GM12878 (cell line): ENCODE measurements at regions not wholly inside any gene's neighbourhood (a gene's known extent, or its start where the extent isn't known, plus 50 kb on each side); places are given as distances from the start of the nearest gene placed in this dataset.

Experiments
- ATAC-seq: fragments of 200-7000 bp; cut with Tn5 transposase; 3 replicates; pipeline ENCODE4 v1.9.1; 2020; ENCODE audit warnings: mild to moderate bottlenecking, moderate library complexity
- BruUV-seq: library from RNA; stranded (reverse); fragments of 400-500 nt; replicated peaks from 2 replicates; lab custom pipeline; 2021; lab: Mats Ljungman, UMichigan
- CTCF ChIA-PET: fragments of 300-600 bp; sonication (Branson Sonifier 250); formaldehyde crosslinking; extraction: SDS; loops from one replicate; lab custom pipeline; 2021; ENCODE audit warnings: inconsistent platforms; lab: Yijun Ruan, JAX
- POLR2A ChIA-PET: fragments of 350-600 bp; formaldehyde crosslinking; extraction: SDS; loops from one replicate; lab custom pipeline; 2021; ENCODE audit warnings: inconsistent platforms; lab: Charles Lee
- RAD21 ChIA-PET: fragments of 300-600 bp; sonication (Branson Sonifier 250); formaldehyde crosslinking; loops from one replicate; lab custom pipeline; 2023; ENCODE audit warnings: antibody characterized with exemption; ENCODE audit not compliant: unreplicated experiment; lab: Charles Lee
- SMC1A ChIA-PET: fragments of 300-600 bp; sonication (Branson Sonifier 250); formaldehyde crosslinking; loops from one replicate; lab custom pipeline; 2023; ENCODE audit not compliant: unreplicated experiment, uncharacterized antibody; lab: Charles Lee
- DNase-seq: peaks from one replicate; pipeline ENCODE4 v3.0.0-alpha.2; 2011; ENCODE audit warnings: low read depth, low spot score
- FAIRE-seq: peaks from 3 replicates; lab custom pipeline; 2011; peaks lifted over from hg19 to GRCh38; lab: Jason Lieb, UNC
- H2AFZ ChIP-seq: 2 replicates; pipeline ENCODE4 v1.6.0; 2011; ENCODE audit warnings: low read depth, low read length, control low read depth; ENCODE audit not compliant: control insufficient read depth
- H3K27ac ChIP-seq: 2 replicates; pipeline ENCODE4 v1.5.1; 2011; ENCODE audit warnings: control low read depth; ENCODE audit not compliant: control insufficient read depth, insufficient read depth
- H3K27me3 ChIP-seq, 2 experiments: replicated peaks in 1 of 2; 2 replicates each; pipeline versions ENCODE4 v1.6.0 to v1.6.1; 2011; ENCODE audit warnings: low read length in 1 of 2; ENCODE audit not compliant: control insufficient read depth in 2 of 2, insufficient read depth in 2 of 2
- H3K36me3 ChIP-seq, 2 experiments: 2 replicates each; pipeline ENCODE4 v1.5.1; 2011; ENCODE audit warnings: low read length in 1 of 2; ENCODE audit not compliant: control insufficient read depth in 2 of 2, insufficient read depth in 2 of 2
- H3K4me1 ChIP-seq: 2 replicates; pipeline ENCODE4 v1.6.1; 2011; ENCODE audit warnings: mild to moderate bottlenecking, low read length, moderate library complexity, mixed read lengths; ENCODE audit not compliant: control insufficient read depth, insufficient read depth
- H3K4me2 ChIP-seq: 2 replicates; pipeline ENCODE4 v1.6.0; 2011; ENCODE audit warnings: control low read depth; ENCODE audit not compliant: control insufficient read depth, insufficient read depth
- H3K4me3 ChIP-seq: fragments of 200-600 bp; sonication (generic); 2 replicates; pipeline ENCODE4 v1.5.1; 2016
- H3K79me2 ChIP-seq: 2 replicates; pipeline ENCODE4 v1.6.0; 2011; ENCODE audit warnings: low read length; ENCODE audit not compliant: control insufficient read depth, insufficient read depth
- H3K9ac ChIP-seq: 2 replicates; pipeline ENCODE4 v1.8.0; 2011; ENCODE audit warnings: low read length, control low read depth, mixed read lengths; ENCODE audit not compliant: control insufficient read depth, insufficient read depth
- H3K9me3 ChIP-seq: replicated peaks from 3 replicates; pipeline ENCODE4 v1.5.1; 2011; ENCODE audit warnings: mild to moderate bottlenecking, low read length; ENCODE audit not compliant: control insufficient read depth, insufficient read depth
- H4K20me1 ChIP-seq: 2 replicates; pipeline ENCODE4 v1.6.0; 2011; ENCODE audit not compliant: control insufficient read depth, insufficient read depth
- BACH1 ChIP-seq: fragments of 450-650 bp; IDR thresholded peaks from 2 replicates; pipeline ENCODE4 v1.6.1; 2017; ENCODE audit warnings: mild to moderate bottlenecking, borderline replicate concordance
- CBX5 ChIP-seq: sonication (generic); IDR thresholded peaks from 2 replicates; pipeline ENCODE4 v1.6.1; 2016; ENCODE audit warnings: low read depth, moderate library complexity, mild to moderate bottlenecking, inconsistent platforms
- CREM ChIP-seq: IDR thresholded peaks from 2 replicates; pipeline ENCODE4 v1.6.1; 2014; ENCODE audit warnings: antibody characterized with exemption, low read depth
- EED ChIP-seq: sonication (generic); IDR thresholded peaks from 2 replicates; pipeline ENCODE4 v1.6.1; 2016; ENCODE audit warnings: antibody characterized with exemption, low read depth
- GABPA ChIP-seq: IDR thresholded peaks from 2 replicates; pipeline ENCODE4 v1.6.1; 2014; ENCODE audit warnings: antibody characterized with exemption, low read depth, mild to moderate bottlenecking, inconsistent platforms
- HCFC1 ChIP-seq: fragments of 150-350 bp; IDR thresholded peaks from 2 replicates; pipeline ENCODE4 v1.6.1; 2014; ENCODE audit warnings: low read length
- LARP7 ChIP-seq: fragments of 450-650 bp; IDR thresholded peaks from 2 replicates; pipeline ENCODE4 v1.6.1; 2017; ENCODE audit warnings: mild to moderate bottlenecking
- NRF1 ChIP-seq: conservative IDR thresholded peaks from 2 replicates; pipeline ENCODE4 v1.6.1; 2011; ENCODE audit warnings: mild to moderate bottlenecking, low read depth, low read length, improper control_type of control experiment
- RAD21 ChIP-seq: IDR thresholded peaks from 2 replicates; pipeline ENCODE4 v1.6.1; 2011; ENCODE audit warnings: mild to moderate bottlenecking, low read depth, low read length, moderate library complexity; ENCODE audit not compliant: insufficient read depth
- SREBF1 ChIP-seq: IDR thresholded peaks from 2 replicates; pipeline ENCODE4 v1.6.1; 2012; ENCODE audit warnings: mild to moderate bottlenecking, low read length
- TCF7 ChIP-seq: IDR thresholded peaks from 2 replicates; pipeline ENCODE4 v1.6.1; 2014; ENCODE audit warnings: antibody characterized with exemption, borderline replicate concordance
- ZNF207 ChIP-seq: fragments of 450-650 bp; IDR thresholded peaks from 2 replicates; pipeline ENCODE4 v1.6.1; 2014; ENCODE audit warnings: antibody characterized with exemption, mild to moderate bottlenecking, borderline replicate concordance
- WGBS: methylation state at CpG from one replicate; pipeline ENCODE4 v1.1.6; 2016; ENCODE audit warnings: low lambda C conversion rate; ENCODE audit not compliant: insufficient replicate concordance, insufficient coverage; ENCODE audit errors: missing lambda C conversion rate; 5-methylcytosine and 5-hydroxymethylcytosine counted together
- in situ Hi-C: fragments of 300-500 bp; cut with MboI; formaldehyde crosslinking; loops from 9 replicates; pipeline ENCODE4 v1.14.3; 2018; ENCODE audit warnings: mixed read lengths
- intact Hi-C: fragments of 100-400 bp; cut with micrococcal nuclease; formaldehyde crosslinking; loops from one replicate; pipeline ENCODE4 v1.14.2; 2022; ENCODE audit not compliant: unreplicated experiment
- TF ChIP-seq, protein P1 (sequence below), 3 experiments: IDR thresholded peaks in 2 of 3; conservative IDR thresholded peaks in 1 of 3; 2 replicates each; pipeline ENCODE4 v1.5.1; 2011; ENCODE audit warnings: low read depth in 3 of 3, low read length in 3 of 3, mild to moderate bottlenecking in 3 of 3, control low read depth in 2 of 3, moderate library complexity in 2 of 3, inconsistent platforms in 1 of 3, mixed read lengths in 1 of 3; ENCODE audit not compliant: control insufficient read depth in 2 of 3, insufficient read depth in 1 of 3; ENCODE audit errors: extremely low read depth in 1 of 3
- TF ChIP-seq, protein P2 (sequence below): IDR thresholded peaks from 2 replicates; pipeline ENCODE4 v1.6.1; 2011; ENCODE audit warnings: mild to moderate bottlenecking, low read depth, low read length, moderate library complexity; ENCODE audit not compliant: insufficient replicate concordance
- TF ChIP-seq, protein P3 (sequence below): fragments of 450-650 bp; IDR thresholded peaks from 2 replicates; pipeline ENCODE4 v1.6.1; 2018; ENCODE audit warnings: mild to moderate bottlenecking, low read depth, moderate library complexity; ENCODE audit not compliant: partially characterized antibody

DNA sequence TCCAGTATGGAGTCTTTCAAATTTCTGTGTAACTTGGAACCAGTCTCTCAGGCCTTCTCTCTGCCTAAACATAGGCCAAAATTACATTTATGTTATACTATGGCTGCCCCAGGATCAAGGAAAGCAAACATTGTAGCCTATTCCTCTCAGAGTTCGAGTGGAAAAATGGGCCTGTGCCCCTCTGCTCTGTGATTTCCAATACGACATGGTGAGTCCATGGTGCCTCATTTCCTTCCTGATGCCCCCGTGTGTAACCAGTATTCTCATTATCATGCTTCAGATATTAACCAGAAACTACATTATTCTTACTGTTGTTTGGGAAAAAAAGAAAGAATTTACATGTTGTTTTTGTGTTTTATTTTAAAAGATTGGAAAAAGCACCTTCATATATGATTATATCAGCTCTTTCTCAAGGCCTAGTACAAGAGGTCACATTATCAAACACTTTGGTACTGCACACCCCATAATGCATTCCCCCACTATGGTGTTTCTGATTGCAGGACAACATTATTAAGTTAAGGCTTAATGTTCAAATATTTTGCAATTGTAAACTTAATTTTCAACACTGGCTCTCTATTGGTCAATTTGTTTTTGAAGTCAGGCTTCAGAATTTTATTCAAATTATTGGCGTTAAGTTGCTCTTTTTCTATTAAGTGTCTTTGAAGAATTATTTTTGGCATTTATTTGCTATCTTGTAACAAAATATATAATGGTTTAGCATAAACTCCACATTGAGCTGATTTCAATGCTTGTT is 151.8 kb upstream of the SLC27A6 start:
- Histone ChIP-seq H3K9me3 (no peaks in the 10 kb centered on the region), H3K36me3 (no peaks in the 10 kb centered on the region), H3K79me2 (no peaks in the 10 kb centered on the region), H3K27ac (no peak overlapping the region), H3K9ac (no peak overlapping the region), H4K20me1 (no peaks in the 10 kb centered on the region), H3K4me3 (no peak overlapping the region), H3K27me3 (no peaks in the 10 kb centered on the region), H3K4me2 (no peak overlapping the region), H2AFZ (no peak overlapping the region), H3K4me1 (no peaks in the 10 kb centered on the region)
- intact Hi-C loops = no loop called here
- POLR2A ChIA-PET = no interaction called here
- no TSS peak for BruUV-seq
- WGBS = 27% methylated on average over 4 of the region's 4 CpGs
- no peak for DNase-seq
- ATAC-seq = no peak
- CTCF ChIA-PET = no interaction called here
- SMC1A ChIA-PET = interaction anchor here (0.7 kb wide), 1 partner anchor 140 kb away, joined by 3 read pairs; no protein-coding TSS in a partner anchor
- RAD21 ChIA-PET = no interaction called here
- no peak for FAIRE-seq
- in situ Hi-C loops = no loop called here
- TF ChIP-seq, protein P1, sequence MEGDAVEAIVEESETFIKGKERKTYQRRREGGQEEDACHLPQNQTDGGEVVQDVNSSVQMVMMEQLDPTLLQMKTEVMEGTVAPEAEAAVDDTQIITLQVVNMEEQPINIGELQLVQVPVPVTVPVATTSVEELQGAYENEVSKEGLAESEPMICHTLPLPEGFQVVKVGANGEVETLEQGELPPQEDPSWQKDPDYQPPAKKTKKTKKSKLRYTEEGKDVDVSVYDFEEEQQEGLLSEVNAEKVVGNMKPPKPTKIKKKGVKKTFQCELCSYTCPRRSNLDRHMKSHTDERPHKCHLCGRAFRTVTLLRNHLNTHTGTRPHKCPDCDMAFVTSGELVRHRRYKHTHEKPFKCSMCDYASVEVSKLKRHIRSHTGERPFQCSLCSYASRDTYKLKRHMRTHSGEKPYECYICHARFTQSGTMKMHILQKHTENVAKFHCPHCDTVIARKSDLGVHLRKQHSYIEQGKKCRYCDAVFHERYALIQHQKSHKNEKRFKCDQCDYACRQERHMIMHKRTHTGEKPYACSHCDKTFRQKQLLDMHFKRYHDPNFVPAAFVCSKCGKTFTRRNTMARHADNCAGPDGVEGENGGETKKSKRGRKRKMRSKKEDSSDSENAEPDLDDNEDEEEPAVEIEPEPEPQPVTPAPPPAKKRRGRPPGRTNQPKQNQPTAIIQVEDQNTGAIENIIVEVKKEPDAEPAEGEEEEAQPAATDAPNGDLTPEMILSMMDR (IDR thresholded peaks at IDR 0.05 in 2 of 3, conservative IDR thresholded peaks at IDR 0.05 in 1 of 3; ENCODE audit: control insufficient read depth in 2 of 3, extremely low read depth in 1 of 3, insufficient read depth in 1 of 3, low read depth in 3 of 3, low read length in 3 of 3) = no peak
- TF ChIP-seq HCFC1 = no peak
- TF ChIP-seq CREM = no peak
- no peak for TF ChIP-seq LARP7
- TF ChIP-seq GABPA = no peak
- TF ChIP-seq CBX5 = no peak
- no peak for TF ChIP-seq ZNF207
- TF ChIP-seq, protein P2, sequence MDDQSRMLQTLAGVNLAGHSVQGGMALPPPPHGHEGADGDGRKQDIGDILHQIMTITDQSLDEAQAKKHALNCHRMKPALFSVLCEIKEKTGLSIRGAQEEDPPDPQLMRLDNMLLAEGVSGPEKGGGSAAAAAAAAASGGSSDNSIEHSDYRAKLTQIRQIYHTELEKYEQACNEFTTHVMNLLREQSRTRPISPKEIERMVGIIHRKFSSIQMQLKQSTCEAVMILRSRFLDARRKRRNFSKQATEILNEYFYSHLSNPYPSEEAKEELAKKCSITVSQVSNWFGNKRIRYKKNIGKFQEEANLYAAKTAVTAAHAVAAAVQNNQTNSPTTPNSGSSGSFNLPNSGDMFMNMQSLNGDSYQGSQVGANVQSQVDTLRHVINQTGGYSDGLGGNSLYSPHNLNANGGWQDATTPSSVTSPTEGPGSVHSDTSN = no peak
- TF ChIP-seq, protein P3, sequence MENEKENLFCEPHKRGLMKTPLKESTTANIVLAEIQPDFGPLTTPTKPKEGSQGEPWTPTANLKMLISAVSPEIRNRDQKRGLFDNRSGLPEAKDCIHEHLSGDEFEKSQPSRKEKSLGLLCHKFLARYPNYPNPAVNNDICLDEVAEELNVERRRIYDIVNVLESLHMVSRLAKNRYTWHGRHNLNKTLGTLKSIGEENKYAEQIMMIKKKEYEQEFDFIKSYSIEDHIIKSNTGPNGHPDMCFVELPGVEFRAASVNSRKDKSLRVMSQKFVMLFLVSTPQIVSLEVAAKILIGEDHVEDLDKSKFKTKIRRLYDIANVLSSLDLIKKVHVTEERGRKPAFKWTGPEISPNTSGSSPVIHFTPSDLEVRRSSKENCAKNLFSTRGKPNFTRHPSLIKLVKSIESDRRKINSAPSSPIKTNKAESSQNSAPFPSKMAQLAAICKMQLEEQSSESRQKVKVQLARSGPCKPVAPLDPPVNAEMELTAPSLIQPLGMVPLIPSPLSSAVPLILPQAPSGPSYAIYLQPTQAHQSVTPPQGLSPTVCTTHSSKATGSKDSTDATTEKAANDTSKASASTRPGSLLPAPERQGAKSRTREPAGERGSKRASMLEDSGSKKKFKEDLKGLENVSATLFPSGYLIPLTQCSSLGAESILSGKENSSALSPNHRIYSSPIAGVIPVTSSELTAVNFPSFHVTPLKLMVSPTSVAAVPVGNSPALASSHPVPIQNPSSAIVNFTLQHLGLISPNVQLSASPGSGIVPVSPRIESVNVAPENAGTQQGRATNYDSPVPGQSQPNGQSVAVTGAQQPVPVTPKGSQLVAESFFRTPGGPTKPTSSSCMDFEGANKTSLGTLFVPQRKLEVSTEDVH = no peak
- no peak for TF ChIP-seq TCF7
- TF ChIP-seq NRF1 = no peak
- TF ChIP-seq EED = no peak
- no peak for TF ChIP-seq RAD21
- TF ChIP-seq BACH1 = no peak
- no peak for TF ChIP-seq SREBF1
